HepG2 (cell line): ENCODE measurements at regions not wholly inside any gene's neighbourhood (a gene's known extent, or its start where the extent isn't known, plus 50 kb on each side); places are given as distances from the start of the nearest gene placed in this dataset.

Source experiments
- ATAC-seq: fragments of 200-7000 bp; cut with Tn5 transposase; 3 replicates; pipeline ENCODE4 v1.9.1; 2020; ENCODE audit warnings: mild to moderate bottlenecking, moderate library complexity
- BruUV-seq: library from RNA; stranded (reverse); fragments of 400-500 nt; replicated peaks from 2 replicates; lab custom pipeline; 2021; lab: Mats Ljungman, UMichigan
- CTCF ChIA-PET: fragments of 300-600 bp; formaldehyde crosslinking; extraction: SDS; loops from one replicate; lab custom pipeline; 2021; ENCODE audit warnings: low total read pairs, inconsistent platforms, low intra/inter-chr PET ratio; lab: Yijun Ruan, JAX
- POLR2A ChIA-PET: fragments of 350-600 bp; sonication (Branson Sonifier 250); formaldehyde crosslinking; loops from one replicate; lab custom pipeline; 2020; ENCODE audit warnings: antibody characterized with exemption, inconsistent platforms; lab: Yijun Ruan, JAX
- DNase-seq: peaks from one replicate; pipeline ENCODE4 v3.0.0-alpha.2; 2015; ENCODE audit warnings: low spot score
- FAIRE-seq: peaks from 3 replicates; lab custom pipeline; 2011; peaks lifted over from hg19 to GRCh38; lab: Jason Lieb, UNC
- H2AFZ ChIP-seq: one replicate; pipeline ENCODE4 v1.6.1; 2011; ENCODE audit warnings: low read length, inconsistent platforms
- H3K27ac ChIP-seq: fragments of 300-600 bp; 3 replicates; pipeline ENCODE4 v1.8.0; 2011; ENCODE audit warnings: mixed run types, mild to moderate bottlenecking, mixed read lengths, low read length, inconsistent platforms; ENCODE audit not compliant: insufficient read depth; ENCODE audit errors: extremely low read length
- H3K27me3 ChIP-seq, 2 experiments: fragments of 200-600 bp in 1 of 2; 2 replicates in 1 of 2; 3 replicates in 1 of 2; pipeline versions ENCODE4 v1.6.0 to v1.8.0; 2011; ENCODE audit warnings: low read length in 2 of 2, mild to moderate bottlenecking in 2 of 2, moderate library complexity in 2 of 2, inconsistent platforms in 1 of 2; ENCODE audit not compliant: insufficient read depth in 2 of 2, control insufficient read depth in 1 of 2
- H3K36me3 ChIP-seq, 2 experiments: fragments of 200-600 bp in 1 of 2; replicated peaks in 1 of 2; 2 replicates in 1 of 2; 3 replicates in 1 of 2; pipeline versions ENCODE4 v1.5.1 to v1.8.0; 2011; ENCODE audit warnings: low read length in 2 of 2, inconsistent platforms in 1 of 2; ENCODE audit not compliant: insufficient read depth in 2 of 2, control insufficient read depth in 1 of 2
- H3K4me1 ChIP-seq: 2 replicates; pipeline ENCODE4 v1.5.1; 2012; ENCODE audit warnings: low read length, inconsistent platforms; ENCODE audit not compliant: insufficient read depth
- H3K4me2 ChIP-seq: 2 replicates; pipeline ENCODE4 v1.6.0; 2011; ENCODE audit warnings: low read depth, low read length, inconsistent platforms
- H3K4me3 ChIP-seq, 3 experiments: fragments of 200-600 bp in 1 of 3; sonication (generic), shearing (Covaris generic) in 1 of 3; replicated peaks in 1 of 3; 2 replicates each; pipeline ENCODE4 v1.5.1; 2011 to 2016; ENCODE audit warnings: low read length in 3 of 3, inconsistent platforms in 2 of 3, low read depth in 2 of 3, mild to moderate bottlenecking in 2 of 3, control low read depth in 1 of 3, mixed read lengths in 1 of 3; ENCODE audit not compliant: insufficient read depth in 1 of 3
- H3K79me2 ChIP-seq: one replicate; pipeline ENCODE4 v1.6.1; 2011; ENCODE audit warnings: low read length, inconsistent platforms; ENCODE audit not compliant: insufficient read depth
- H3K9ac ChIP-seq: 2 replicates; pipeline ENCODE4 v1.6.0; 2011; ENCODE audit warnings: mild to moderate bottlenecking, low read depth, low read length, inconsistent platforms; ENCODE audit not compliant: insufficient read depth
- H3K9me3 ChIP-seq: 2 replicates; pipeline ENCODE4 v1.5.1; 2012; ENCODE audit warnings: mild to moderate bottlenecking, low read length
- H4K20me1 ChIP-seq: 2 replicates; pipeline ENCODE4 v1.6.0; 2011; ENCODE audit warnings: inconsistent platforms, mild to moderate bottlenecking, low read length, moderate library complexity; ENCODE audit not compliant: insufficient read depth
- ARNTL ChIP-seq: sonication (generic); formaldehyde crosslinking; IDR thresholded peaks from 2 replicates; pipeline ENCODE4 v1.4.0; 2020; ENCODE audit warnings: mild to moderate bottlenecking, missing genetic modification reagents
- BCL6 ChIP-seq: IDR thresholded peaks from 2 replicates; pipeline ENCODE4 v1.6.1; 2016; ENCODE audit warnings: missing genetic modification reagents, missing compliant biosample characterization
- CBX1 ChIP-seq: IDR thresholded peaks from one replicate; pipeline ENCODE4 v1.6.1; 2016; ENCODE audit warnings: antibody characterized with exemption, low read depth
- LCORL ChIP-seq, 2 experiments: fragments of 450-650 bp in 1 of 2; sonication (generic) in 1 of 2; formaldehyde crosslinking in 1 of 2; IDR thresholded peaks; 2 replicates each; pipeline versions ENCODE4 v1.5.0 to v1.6.1; 2017 to 2020; ENCODE audit warnings: antibody characterized with exemption in 1 of 2, missing genetic modification reagents in 1 of 2
- NFE2L2 ChIP-seq: fragments of 150-350 bp; IDR thresholded peaks from 2 replicates; pipeline ENCODE4 v1.6.1; 2014; ENCODE audit warnings: low read length
- POLR2AphosphoS2 ChIP-seq: IDR thresholded peaks from 2 replicates; pipeline ENCODE4 v1.6.1; 2011; ENCODE audit warnings: low read depth, low read length, improper control_type of control experiment
- SMAD1 ChIP-seq: sonication (generic); formaldehyde crosslinking; IDR thresholded peaks from 2 replicates; pipeline ENCODE4 v1.4.0; 2020; ENCODE audit warnings: missing genetic modification reagents, low read depth, mild to moderate bottlenecking, borderline replicate concordance
- ZBTB7B ChIP-seq: sonication (generic); formaldehyde crosslinking; IDR thresholded peaks from 2 replicates; pipeline ENCODE4 v1.4.0; 2020; ENCODE audit warnings: missing genetic modification reagents
- ZNF160 ChIP-seq: sonication (generic); formaldehyde crosslinking; IDR thresholded peaks from 2 replicates; pipeline ENCODE4 v1.8.0; 2022; ENCODE audit warnings: mild to moderate bottlenecking, inconsistent platforms, missing genetic modification reagents
- ZNF292 ChIP-seq: sonication (generic); formaldehyde crosslinking; IDR thresholded peaks from 2 replicates; pipeline ENCODE4 v1.8.1; 2022; ENCODE audit warnings: mild to moderate bottlenecking, low read depth, missing genetic modification reagents, borderline replicate concordance
- ZNF460 ChIP-seq: sonication (generic); formaldehyde crosslinking; IDR thresholded peaks from 2 replicates; pipeline ENCODE4 v1.5.1; 2020; ENCODE audit warnings: missing genetic modification reagents, mild to moderate bottlenecking, borderline replicate concordance
- ZNF678 ChIP-seq: sonication (generic); formaldehyde crosslinking; IDR thresholded peaks from 2 replicates; pipeline ENCODE4 v1.4.0; 2020; ENCODE audit warnings: mild to moderate bottlenecking, missing genetic modification reagents
- ZNF883 ChIP-seq: sonication (generic); formaldehyde crosslinking; IDR thresholded peaks from 2 replicates; pipeline ENCODE4 v1.5.1; 2020; ENCODE audit warnings: mild to moderate bottlenecking, missing genetic modification reagents; ENCODE audit errors: not compliant biosample characterization
- WGBS: methylation state at CpG from one replicate; pipeline ENCODE4 v1.1.6; 2017; ENCODE audit warnings: low lambda C conversion rate; 5-methylcytosine and 5-hydroxymethylcytosine counted together
- in situ Hi-C: cut with HindIII; loops from 2 replicates; pipeline ENCODE4 v1.10.0; 2017; ENCODE audit warnings: low pct_unique_long_range_greater_than_20kb; ENCODE audit not compliant: extremely low pct_ligation_motif_present
- intact Hi-C: fragments of 100-400 bp; cut with micrococcal nuclease; formaldehyde crosslinking; loops from one replicate; pipeline ENCODE4 v1.10.0; 2022; ENCODE audit not compliant: unreplicated experiment
- TF ChIP-seq, protein P1 (sequence below): sonication (generic); formaldehyde crosslinking; IDR thresholded peaks from 2 replicates; pipeline ENCODE4 v1.5.0; 2020; ENCODE audit warnings: missing genetic modification reagents

DNA sequence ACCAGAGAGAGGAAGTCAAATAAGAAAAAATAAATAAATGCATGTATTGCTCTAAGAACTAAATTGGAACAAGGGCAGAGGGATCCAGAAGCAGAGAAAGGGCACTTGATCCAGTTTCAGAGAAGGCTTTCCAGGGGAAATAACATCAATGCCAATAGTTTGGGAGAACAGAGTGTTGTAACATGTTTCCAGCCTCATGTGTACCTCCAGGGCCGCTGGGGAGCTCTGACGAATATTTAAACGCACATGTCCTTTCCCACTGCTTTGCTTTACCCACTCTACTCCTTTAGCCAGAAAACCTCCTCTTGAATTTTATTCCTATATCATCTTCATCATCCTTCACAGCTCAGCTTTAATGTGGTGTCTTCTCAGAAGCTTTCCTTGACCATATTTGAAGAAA, 233.7 kb downstream of the ENC1 start:
- WGBS, result 98% methylated on average over 3 of the region's 3 CpGs
- DNase-seq (no peak), FAIRE-seq (no peak), ATAC-seq (no peak)
- intact Hi-C loops, result loop anchor here (5.0 kb wide), 1 partner anchor 175 kb away; no protein-coding TSS in a partner anchor
- in situ Hi-C loops, result no loop called here
- POLR2A ChIA-PET, result interaction anchor here (0.8 to 1.8 kb wide), 3 partner anchors 9 to 234 kb away, joined by 3 to 12 read pairs (median 3); partner anchors contain the start of gene ENC1
- no peak overlapping the region for H3K27ac ChIP-seq
- no peaks in the 10 kb centered on the region for H3K36me3 ChIP-seq
- H4K20me1 ChIP-seq, result no peaks in the 10 kb centered on the region
- no peaks in the 10 kb centered on the region for H3K9me3 ChIP-seq
- H3K79me2 ChIP-seq, result no peaks in the 10 kb centered on the region
- no peaks in the 10 kb centered on the region for H3K27me3 ChIP-seq
- H3K4me1 ChIP-seq, result peaks cover 61% of the 10 kb centered on the region
- TF ChIP-seq SMAD1 (CRISPR knock-in tag) (no peak), ZNF678 (CRISPR knock-in tag) (no peak)
- TF ChIP-seq, protein P1, sequence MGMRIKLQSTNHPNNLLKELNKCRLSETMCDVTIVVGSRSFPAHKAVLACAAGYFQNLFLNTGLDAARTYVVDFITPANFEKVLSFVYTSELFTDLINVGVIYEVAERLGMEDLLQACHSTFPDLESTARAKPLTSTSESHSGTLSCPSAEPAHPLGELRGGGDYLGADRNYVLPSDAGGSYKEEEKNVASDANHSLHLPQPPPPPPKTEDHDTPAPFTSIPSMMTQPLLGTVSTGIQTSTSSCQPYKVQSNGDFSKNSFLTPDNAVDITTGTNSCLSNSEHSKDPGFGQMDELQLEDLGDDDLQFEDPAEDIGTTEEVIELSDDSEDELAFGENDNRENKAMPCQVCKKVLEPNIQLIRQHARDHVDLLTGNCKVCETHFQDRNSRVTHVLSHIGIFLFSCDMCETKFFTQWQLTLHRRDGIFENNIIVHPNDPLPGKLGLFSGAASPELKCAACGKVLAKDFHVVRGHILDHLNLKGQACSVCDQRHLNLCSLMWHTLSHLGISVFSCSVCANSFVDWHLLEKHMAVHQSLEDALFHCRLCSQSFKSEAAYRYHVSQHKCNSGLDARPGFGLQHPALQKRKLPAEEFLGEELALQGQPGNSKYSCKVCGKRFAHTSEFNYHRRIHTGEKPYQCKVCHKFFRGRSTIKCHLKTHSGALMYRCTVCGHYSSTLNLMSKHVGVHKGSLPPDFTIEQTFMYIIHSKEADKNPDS (CRISPR knock-in tag), result no peak
- no peak overlapping the region for H2AFZ ChIP-seq
- H3K4me2 ChIP-seq, result no peak overlapping the region
- CTCF ChIA-PET, result no interaction called here
- BruUV-seq, result no TSS peak
- no peak overlapping the region for H3K4me3 ChIP-seq
- no peak overlapping the region for H3K9ac ChIP-seq

DNA sequence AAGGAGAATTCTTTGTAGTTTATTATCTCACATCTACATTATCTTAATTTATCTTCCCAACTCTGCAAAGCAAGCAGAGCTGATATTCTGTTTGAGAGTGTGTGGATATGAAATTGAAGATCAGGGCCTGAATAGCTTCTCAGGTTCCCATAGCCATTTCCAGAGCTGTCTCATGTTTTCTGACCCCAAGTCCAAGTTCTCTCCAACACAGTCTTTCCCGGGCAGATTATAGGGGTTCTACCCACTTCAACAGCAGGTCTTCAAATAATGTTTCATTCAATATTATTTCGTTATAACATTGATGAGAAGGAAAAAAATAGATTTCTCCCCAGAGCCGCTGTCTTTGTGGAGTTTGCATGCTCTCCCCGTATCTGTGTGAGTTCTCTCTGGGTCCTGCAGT, 234.9 kb downstream of the ENC1 start:
- DNase-seq (no peak), FAIRE-seq (no peak), ATAC-seq (no peak)
- Histone ChIP-seq H3K4me2 (no peak overlapping the region), H3K9me3 (no peaks in the 10 kb centered on the region), H3K36me3 (no peaks in the 10 kb centered on the region), H3K4me1 (peaks cover 52% of the 10 kb centered on the region), H3K27me3 (no peaks in the 10 kb centered on the region), H4K20me1 (no peaks in the 10 kb centered on the region), H2AFZ (no peak overlapping the region), H3K79me2 (no peaks in the 10 kb centered on the region), H3K9ac (no peak overlapping the region), H3K4me3 (no peak overlapping the region), H3K27ac (no peak overlapping the region)
- ChIA-PET POLR2A (no interaction called here), CTCF (no interaction called here)
- in situ Hi-C loops, result no loop called here
- 69% methylated on average over 4 of the region's 4 CpGs for WGBS
- TF ChIP-seq ZNF292 (no peak), BCL6 (CRISPR knock-in tag) (no peak), ZBTB7B (CRISPR knock-in tag) (no peak), NFE2L2 (no peak), POLR2AphosphoS2 (no peak), ZNF460 (CRISPR knock-in tag) (no peak), ZNF160 (CRISPR knock-in tag) (no peak), LCORL (IDR thresholded peaks at IDR 0.05) (no peak), LCORL (CRISPR knock-in tag; IDR thresholded peaks at IDR 0.05) (no peak), ARNTL (no peak), CBX1 (no peak), ZNF883 (CRISPR knock-in tag) (no peak)
- intact Hi-C loops, result loop anchor here (5.0 kb wide), 1 partner anchor 177 kb away; no protein-coding TSS in a partner anchor
- no TSS peak for BruUV-seq
